Stimulated activated CD8-positive, alpha-beta memory T cell treated with anti-CD3 and anti-CD28 coated beads, Interleukin-4, amount 100 ng/mL, for 48 hours (primary cell): ENCODE measurements at regions not wholly inside any gene's neighbourhood (a gene's known extent, or its start where the extent isn't known, plus 50 kb on each side); places are given as distances from the start of the nearest gene placed in this dataset.
"Not testable (repeated sequence)": the region's sequence is repeated elsewhere in the genome, so short reads cannot be mapped to it uniquely, and the experiment has no call there.

Source experiments
- DNase-seq: peaks from one replicate; pipeline ENCODE4 v3.0.0-alpha.2; 2020

- no peak for DNase-seq
These were observed 1889.3 kb upstream of the CELF4 start for GRCh38 chr18:39454866-39455265.

- DNase-seq, result no peak
These were observed 1888.3 kb upstream of the CELF4 start for GRCh38 chr18:39453882-39454281.

GRCh38 chr18:39453356-39453755, 1887.8 kb upstream of the CELF4 start:
- no peak for DNase-seq

- DNase-seq, result no peak
These were observed 1885.4 kb upstream of the CELF4 start for GRCh38 chr18:39450958-39451357.

GRCh38 chr18:39449566-39449965, 1884.0 kb upstream of the CELF4 start:
- no peak for DNase-seq

GRCh38 chr18:39448942-39449341, 1883.3 kb upstream of the CELF4 start:
- DNase-seq, result no peak

- DNase-seq, result not testable (repeated sequence)
These were observed 1879.4 kb upstream of the CELF4 start for GRCh38 chr18:39444957-39445356.

GRCh38 chr18:39441648-39442047, 1876.0 kb upstream of the CELF4 start:
- DNase-seq, result no peak

GRCh38 chr18:39435996-39436395, 1870.4 kb upstream of the CELF4 start:
- DNase-seq, result no peak

- DNase-seq, result no peak
These were observed 1869.6 kb upstream of the CELF4 start for GRCh38 chr18:39435209-39435608.

GRCh38 chr18:39434223-39434920, 1868.8 kb upstream of the CELF4 start:
- DNase-seq, result no peak

- DNase-seq, result no peak
These were observed 1859.7 kb upstream of the CELF4 start for GRCh38 chr18:39425172-39425850.

GRCh38 chr18:39424261-39424660, 1858.7 kb upstream of the CELF4 start:
- DNase-seq, result no peak

GRCh38 chr18:39421276-39421675, 1855.7 kb upstream of the CELF4 start:
- no peak for DNase-seq

GRCh38 chr18:39419315-39419714, 1853.7 kb upstream of the CELF4 start:
- DNase-seq, result no peak

GRCh38 chr18:39415471-39415870, 1849.9 kb upstream of the CELF4 start:
- no peak for DNase-seq

- DNase-seq, result no peak
These were observed 1848.6 kb upstream of the CELF4 start for GRCh38 chr18:39414009-39414700.

- DNase-seq, result no peak
These were observed 1841.3 kb upstream of the CELF4 start for GRCh38 chr18:39406941-39407340.

GRCh38 chr18:39403121-39403520, 1837.5 kb upstream of the CELF4 start:
- no peak for DNase-seq

GRCh38 chr18:39399662-39400061, 1834.1 kb upstream of the CELF4 start:
- DNase-seq, result no peak

- DNase-seq, result no peak
These were observed 1830.6 kb upstream of the CELF4 start for GRCh38 chr18:39396168-39396567.

- DNase-seq, result no peak
These were observed 1824.3 kb upstream of the CELF4 start for GRCh38 chr18:39389800-39390379.

GRCh38 chr18:39380866-39381265, 1815.3 kb upstream of the CELF4 start:
- DNase-seq, result no peak
